ENCODE measurements at regions not wholly inside any gene's neighbourhood (a gene's known extent, or its start where the extent isn't known, plus 50 kb on each side); places are given as distances from the start of the nearest gene placed in this dataset.

DNA sequence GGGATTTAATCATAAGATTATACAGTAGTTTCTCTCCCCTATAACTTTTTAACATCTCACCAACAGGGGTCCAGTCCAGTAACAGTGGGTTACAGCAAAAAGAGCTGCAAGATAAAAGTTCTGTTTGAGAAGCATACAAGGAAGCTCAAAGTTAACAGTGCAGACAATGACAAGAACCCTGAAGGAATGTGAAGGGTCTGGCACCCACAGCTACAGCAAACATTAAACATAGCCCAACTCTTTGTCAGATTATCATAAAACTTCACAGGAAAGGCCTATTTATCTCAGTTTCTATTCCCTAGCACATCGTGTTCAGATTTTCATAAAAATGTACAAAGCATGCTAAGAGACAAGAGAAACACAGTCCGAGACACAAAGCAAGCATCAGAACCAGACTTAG lies 309.4 kb downstream of the DIRAS2 start:
- 64 to 68% (median 64%) methylated on average over 2 of the region's 2 CpGs for WGBS, 3 donors
- H3K27ac ChIP-seq (ENCODE audit: low read depth, low read length) = no peak overlapping the region

GRCh38 chr9:90340421-90340820 lies 302.2 kb downstream of the DIRAS2 start:
- no peak overlapping the region for H3K27ac ChIP-seq (ENCODE audit: low read depth, low read length)

DNA sequence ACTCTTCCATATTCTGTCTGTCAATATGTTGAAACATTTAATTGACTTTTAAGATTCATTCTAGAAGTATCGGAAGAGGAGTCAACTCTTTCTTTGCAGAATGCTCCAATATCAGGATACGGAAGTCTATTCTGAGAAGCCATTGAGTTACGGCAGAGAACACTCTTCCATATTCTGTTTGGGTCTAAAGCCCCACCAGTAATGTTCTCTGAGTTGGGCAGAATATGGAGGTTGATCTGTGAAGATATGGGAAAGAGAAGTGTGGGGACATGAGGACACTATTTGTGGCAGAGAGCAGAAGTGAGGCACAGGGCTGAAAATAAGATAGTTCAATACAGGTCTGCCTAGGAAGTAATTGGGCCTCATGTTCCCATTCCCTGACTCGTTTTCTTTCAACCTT lies 300.0 kb downstream of the DIRAS2 start:
- WGBS, 3 donors = 78 to 85% (median 83%) methylated on average over 4 of the region's 4 CpGs

DNA sequence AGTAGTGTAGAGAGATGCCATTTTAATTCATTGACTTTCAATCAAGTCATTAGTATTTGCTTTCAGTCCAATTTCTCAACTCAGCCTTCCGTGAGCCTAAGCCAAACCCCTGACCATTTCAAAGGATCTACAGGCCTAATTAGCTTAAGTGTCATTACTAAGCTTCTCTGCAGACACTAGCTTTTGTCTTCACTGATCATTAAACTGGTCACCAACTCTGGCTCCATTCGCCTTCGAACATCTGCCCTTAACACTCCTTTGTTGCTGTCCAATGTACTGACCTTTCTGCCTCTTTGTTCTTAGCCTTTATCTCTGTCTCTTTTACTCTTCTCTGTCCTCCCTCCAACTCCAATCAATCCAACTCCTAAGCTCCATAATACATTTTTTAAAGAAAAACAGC lies 299.3 kb downstream of the DIRAS2 start:
- H3K27ac ChIP-seq (ENCODE audit: low read depth, low read length) = no peak overlapping the region
- WGBS, 3 donors = 66 to 83% (median 80%) methylated on average over 3 of the region's 3 CpGs

More for the DNA sequence above, 300.0 kb downstream of the DIRAS2 start:
- H3K27ac ChIP-seq (ENCODE audit: low read depth, low read length) = no peak overlapping the region

- 36 to 51% (median 37%) methylated on average over 1 of the region's 1 CpG for WGBS, 3 donors
- H3K27ac ChIP-seq (ENCODE audit: low read depth, low read length) = no peak overlapping the region
Observed at GRCh38 chr9:90343991-90344390, 298.6 kb downstream of the DIRAS2 start.

DNA sequence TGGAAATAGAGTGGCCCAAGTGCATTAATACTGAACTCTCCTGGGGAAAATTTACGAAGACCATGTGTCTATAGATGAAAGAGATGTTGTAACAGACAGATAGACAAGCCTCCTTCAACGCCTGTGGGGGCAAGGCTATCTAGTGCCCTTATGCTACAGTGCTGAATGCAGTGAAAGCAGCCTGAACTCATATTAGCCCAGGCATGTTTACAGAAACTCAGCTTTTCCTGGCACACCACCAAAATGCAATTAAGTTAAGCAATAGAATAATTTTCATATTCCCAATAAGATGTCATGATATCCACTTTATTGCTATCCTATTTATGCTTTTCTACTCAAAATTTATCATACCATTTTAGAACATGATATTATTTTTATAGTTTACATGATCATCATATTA lies 277.0 kb downstream of the DIRAS2 start:
- 42 to 60% (median 56%) methylated on average over 2 of the region's 2 CpGs for WGBS, 3 donors

DNA sequence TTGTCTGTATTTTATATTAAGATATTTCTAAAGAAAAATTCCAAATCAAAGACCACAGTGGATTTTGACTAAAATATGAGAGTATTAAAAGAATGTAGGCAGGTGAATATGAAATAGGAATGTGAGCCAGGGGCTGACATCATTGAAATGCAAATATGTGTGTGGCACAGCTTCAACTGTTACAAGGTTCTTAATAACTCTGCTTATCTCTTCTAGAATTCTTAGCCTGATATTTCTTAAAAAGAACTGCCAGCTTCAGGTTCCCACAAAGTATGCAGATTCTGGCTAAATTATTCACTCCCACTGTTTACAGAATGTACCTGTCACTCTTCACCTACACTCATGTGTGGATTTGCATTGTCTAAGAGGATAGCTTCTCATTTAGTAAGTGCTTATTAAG lies 274.4 kb downstream of the DIRAS2 start:
- H3K27ac ChIP-seq (ENCODE audit: low read depth, low read length) = no peak overlapping the region

More for the DNA sequence above, 277.0 kb downstream of the DIRAS2 start:
- H3K27ac ChIP-seq (ENCODE audit: low read depth, low read length) = no peak overlapping the region

DNA sequence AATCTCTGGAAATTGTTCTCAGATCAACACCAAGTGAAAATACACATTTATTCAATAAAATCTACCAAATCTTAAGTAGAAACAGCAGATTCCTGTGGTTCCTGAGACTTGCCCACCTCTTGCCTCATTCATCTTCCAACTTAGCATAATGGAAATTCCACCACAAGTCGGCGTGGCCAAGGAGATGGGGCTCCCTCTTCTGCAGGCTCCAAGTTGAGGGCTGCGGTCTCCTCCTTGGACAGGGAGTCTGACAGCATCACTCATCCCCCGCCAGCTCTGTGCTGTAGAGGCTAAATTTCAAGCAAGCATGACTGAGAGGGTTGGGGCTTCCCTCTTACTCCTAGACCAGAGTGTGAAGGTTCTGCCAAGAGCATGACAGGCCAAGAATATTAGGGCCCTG lies 273.7 kb downstream of the DIRAS2 start:
- 63 to 83% (median 80%) methylated on average over 4 of the region's 4 CpGs for whole genome bisulfite sequencing, 3 donors
- no peak overlapping the region for H3K27ac ChIP-seq (ENCODE audit: low read depth, low read length)

- no peak overlapping the region for H3K27ac ChIP-seq (ENCODE audit: low read depth, low read length)
- WGBS, 3 donors = 71 to 86% (median 83%) methylated on average over 5 of the region's 5 CpGs
Observed at GRCh38 chr9:90379771-90380170, 262.9 kb downstream of the DIRAS2 start.

DNA sequence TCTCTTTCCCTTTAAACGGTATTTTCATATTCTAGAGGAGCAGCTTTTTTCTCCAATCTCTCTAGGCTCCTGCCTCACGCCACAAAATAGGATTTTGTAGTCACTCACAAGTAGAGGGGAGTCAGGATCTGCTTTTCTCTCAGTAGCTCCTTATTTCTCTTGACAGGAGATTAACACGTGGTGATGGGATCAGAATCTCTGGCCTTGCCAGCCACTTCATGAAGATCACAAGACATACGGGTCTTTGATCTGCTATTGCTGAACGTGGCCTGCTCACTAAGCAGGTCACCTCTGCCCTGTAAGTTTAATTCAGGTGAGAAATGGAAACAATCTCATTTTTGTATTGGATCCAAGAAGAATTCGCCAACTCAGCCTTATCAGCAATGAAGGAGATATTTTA lies 257.5 kb downstream of the DIRAS2 start:
- no peak overlapping the region for H3K27ac ChIP-seq (ENCODE audit: low read depth, low read length)
- WGBS, 3 donors = 38 to 60% (median 48%) methylated on average over 6 of the region's 6 CpGs

DNA sequence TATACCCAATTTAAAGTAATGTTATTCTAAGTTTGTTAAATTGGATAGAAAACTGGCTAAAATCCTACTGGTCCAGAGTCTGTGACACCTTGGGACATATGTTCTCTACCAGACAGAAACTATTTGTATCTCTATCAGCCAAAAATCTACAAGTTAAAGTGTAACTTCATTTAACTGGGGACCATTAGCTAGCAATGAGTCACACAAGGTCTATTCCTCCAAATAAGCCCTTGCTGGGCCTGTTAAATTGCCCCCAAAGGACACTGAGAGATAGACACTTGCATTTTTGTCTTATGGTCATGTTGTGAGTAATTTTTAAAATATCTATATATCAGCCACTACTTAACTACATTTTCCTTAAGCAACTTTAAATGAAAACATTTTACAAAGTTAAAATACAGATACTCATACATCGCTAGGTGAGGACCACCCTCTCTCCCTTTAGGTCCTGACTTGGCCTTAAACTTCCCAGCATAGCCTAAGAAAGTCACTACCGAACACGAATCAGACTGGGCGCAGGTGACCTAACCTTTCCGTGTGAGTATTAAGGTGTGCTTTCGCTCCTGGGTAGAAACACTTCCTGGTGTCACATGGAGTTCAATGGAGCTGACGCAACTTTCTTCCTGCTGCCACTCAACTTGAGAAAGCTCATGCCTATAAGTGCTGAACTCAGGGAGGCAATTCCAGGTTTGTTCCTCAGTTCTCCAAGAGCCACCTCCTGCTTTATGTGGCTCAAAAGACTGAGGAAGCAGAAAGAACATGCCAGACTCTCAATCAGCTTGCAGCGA lies 249.1 kb downstream of the DIRAS2 start:
- H3K27ac ChIP-seq (ENCODE audit: low read depth, low read length) = no peak overlapping the region
- 92 to 96% (median 92%) methylated on average over 8 of the region's 8 CpGs for WGBS, 3 donors

- no peak overlapping the region for H3K27ac ChIP-seq (ENCODE audit: low read depth, low read length)
- WGBS, 3 donors = 74 to 81% (median 78%) methylated on average over 3 of the region's 3 CpGs
Observed at GRCh38 chr9:90394871-90395270, 247.8 kb downstream of the DIRAS2 start.

DNA sequence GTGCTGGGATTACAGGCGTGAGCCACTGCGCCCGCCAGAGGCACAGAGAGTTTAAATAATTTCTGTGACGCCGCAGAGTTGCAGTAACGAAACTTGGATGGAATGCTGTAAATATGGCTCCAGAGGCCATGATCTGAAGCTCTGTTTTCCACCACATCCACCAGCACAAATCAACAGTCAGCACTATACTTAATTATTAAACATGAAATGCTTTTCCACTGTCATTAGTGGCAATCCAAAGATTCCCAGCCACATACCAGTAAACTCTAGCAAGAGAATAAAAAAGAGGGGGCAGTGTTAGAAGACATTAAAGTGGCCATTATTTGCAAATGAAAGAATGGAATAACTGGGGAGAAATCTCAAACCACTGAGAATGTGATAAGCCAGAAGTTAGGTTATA lies 242.5 kb downstream of the DIRAS2 start:
- 87 to 92% (median 89%) methylated on average over 6 of the region's 6 CpGs for WGBS, 3 donors
- H3K27ac ChIP-seq (ENCODE audit: low read depth, low read length) = no peak overlapping the region

GRCh38 chr9:90408659-90409058 lies 234.0 kb downstream of the DIRAS2 start:
- H3K27ac ChIP-seq (ENCODE audit: low read depth, low read length) = no peak overlapping the region
- 78 to 90% (median 81%) methylated on average over 3 of the region's 3 CpGs for WGBS, 3 donors

GRCh38 chr9:90419221-90419851 lies 223.3 kb downstream of the DIRAS2 start:
- 70 to 82% (median 81%) methylated on average over 4 of the region's 4 CpGs for WGBS, 3 donors
- no peak overlapping the region for H3K27ac ChIP-seq (ENCODE audit: low read depth, low read length)

DNA sequence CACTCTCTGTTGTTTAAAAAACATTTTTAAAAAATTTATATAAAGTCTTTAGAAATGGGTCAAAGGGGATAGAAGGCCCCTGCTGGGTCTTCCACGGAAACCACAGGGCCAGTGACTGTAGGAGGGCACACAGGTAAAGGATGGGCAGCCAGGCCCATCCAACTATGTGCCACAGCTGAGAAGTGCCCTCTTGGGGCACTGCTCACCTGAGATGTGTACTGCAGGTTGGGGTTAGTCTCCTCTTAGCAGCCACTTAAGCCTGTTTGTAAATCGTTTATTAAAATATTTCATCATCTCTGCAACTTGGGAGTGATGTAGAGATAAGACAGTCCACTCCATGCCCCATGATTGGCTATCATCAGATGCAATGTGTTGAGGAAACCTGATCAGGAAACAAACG lies 222.4 kb downstream of the DIRAS2 start:
- no peak overlapping the region for H3K27ac ChIP-seq (ENCODE audit: low read depth, low read length)
- WGBS, 3 donors = 65 to 75% (median 69%) methylated on average over 3 of the region's 3 CpGs

- H3K27ac ChIP-seq (ENCODE audit: low read depth, low read length) = no peak overlapping the region
- 49 to 75% (median 51%) methylated on average over 9 of the region's 9 CpGs for WGBS, 3 donors
Observed at GRCh38 chr9:90420768-90421513, 221.7 kb downstream of the DIRAS2 start.

GRCh38 chr9:90421786-90422185 lies 220.8 kb downstream of the DIRAS2 start:
- no peak overlapping the region for H3K27ac ChIP-seq (ENCODE audit: low read depth, low read length)
- 78 to 85% (median 84%) methylated on average over 3 of the region's 3 CpGs for WGBS, 3 donors

DNA sequence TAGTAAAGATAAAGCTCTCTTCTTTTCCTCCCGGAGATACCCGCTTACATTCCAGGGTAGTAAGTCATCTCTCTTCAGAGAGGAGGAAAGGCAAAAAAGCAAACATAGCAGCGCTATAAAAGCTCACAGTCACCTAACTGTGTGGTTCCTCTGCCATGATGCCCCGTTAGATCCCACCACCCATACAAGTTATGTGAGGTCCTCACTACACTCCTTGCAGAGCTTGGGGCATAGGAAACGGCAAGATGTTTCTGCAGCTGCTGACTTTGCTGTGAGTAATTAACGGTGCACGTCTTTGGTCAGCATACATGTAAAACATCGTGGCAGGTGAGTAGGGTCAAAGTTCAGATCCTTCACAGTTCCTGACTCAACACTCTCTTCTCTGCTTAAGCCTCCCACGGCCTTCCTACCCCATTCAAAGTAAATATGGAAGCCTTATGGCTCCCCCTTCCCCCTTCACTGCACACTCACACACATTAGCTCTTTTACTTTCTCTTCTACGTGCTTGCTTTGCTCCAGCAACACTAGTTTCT lies 218.9 kb downstream of the DIRAS2 start:
- no peak overlapping the region for H3K27ac ChIP-seq (ENCODE audit: low read depth, low read length)
- 54 to 73% (median 64%) methylated on average over 10 of the region's 10 CpGs for WGBS, 3 donors
